SK-MEL-5 (cell line): ENCODE measurements at regions not wholly inside any gene's neighbourhood (a gene's known extent, or its start where the extent isn't known, plus 50 kb on each side); places are given as distances from the start of the nearest gene placed in this dataset.
"Not testable (repeated sequence)": the region's sequence is repeated elsewhere in the genome, so short reads cannot be mapped to it uniquely, and the experiment has no call there.

Experiments
- DNase-seq: peaks from one replicate; pipeline ENCODE4 v3.0.0-alpha.2; 2016; ENCODE audit warnings: low read depth, low spot score
- in situ Hi-C: cut with HindIII; loops from 2 replicates; pipeline ENCODE4 v1.10.0; 2016; ENCODE audit warnings: low sequenced_read_pairs, high pct_unique_total_duplicates, low pct_unique_long_range_greater_than_20kb

GRCh38 chr2:123738643-123739042, 286.4 kb upstream of the CNTNAP5 start:
- in situ Hi-C loops: no loop called here
- DNase-seq: no peak

DNA sequence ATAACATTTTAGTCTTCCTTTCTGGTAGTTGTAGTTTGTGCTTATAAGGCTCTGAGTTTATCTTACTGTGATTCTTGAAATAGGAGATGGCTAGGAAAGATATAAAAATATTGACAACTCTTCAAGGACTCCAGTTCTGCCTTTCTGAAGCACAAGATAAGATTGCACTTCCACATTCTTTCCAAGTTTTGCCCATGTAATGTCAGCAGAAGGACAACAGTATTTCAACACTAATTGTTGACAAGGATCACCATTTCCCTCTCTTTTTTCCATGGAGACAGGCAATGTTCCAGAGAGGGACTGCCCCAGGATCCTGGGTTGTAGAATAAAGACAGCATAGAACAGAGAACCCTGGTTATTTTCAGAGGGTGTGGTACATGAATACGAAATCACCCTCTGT, 279.1 kb upstream of the CNTNAP5 start:
- no peak for DNase-seq
- in situ Hi-C loops: no loop called here

- in situ Hi-C loops: no loop called here
These were observed 277.8 kb upstream of the CNTNAP5 start for GRCh38 chr2:123747326-123747725.

GRCh38 chr2:123762221-123762620, 262.9 kb upstream of the CNTNAP5 start:
- no peak for DNase-seq
- in situ Hi-C loops: no loop called here

More at GRCh38 chr2:123747326-123747725, 277.8 kb upstream of the CNTNAP5 start:
- DNase-seq: no peak

DNA sequence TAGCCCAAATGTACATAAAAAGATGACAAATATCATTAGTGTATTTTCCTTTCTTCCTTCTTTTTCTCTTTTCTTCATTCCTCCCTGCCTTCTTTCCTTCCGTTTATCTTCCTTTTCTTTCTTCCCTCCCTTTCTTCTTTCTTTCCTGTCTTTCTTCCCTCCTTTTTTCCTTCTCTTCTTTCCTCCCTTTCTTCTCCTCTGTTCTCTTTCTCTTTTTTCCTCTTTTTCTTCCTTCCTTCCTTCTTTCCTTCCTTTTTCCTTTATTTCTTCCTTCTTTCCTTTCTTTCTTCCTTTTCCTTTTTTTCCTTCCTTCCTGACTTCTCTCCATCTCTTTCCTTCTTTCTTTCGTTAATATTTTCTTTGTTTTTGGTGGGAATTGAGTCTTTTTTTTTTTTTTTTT, 256.9 kb upstream of the CNTNAP5 start:
- no peak for DNase-seq
- in situ Hi-C loops: no loop called here

DNA sequence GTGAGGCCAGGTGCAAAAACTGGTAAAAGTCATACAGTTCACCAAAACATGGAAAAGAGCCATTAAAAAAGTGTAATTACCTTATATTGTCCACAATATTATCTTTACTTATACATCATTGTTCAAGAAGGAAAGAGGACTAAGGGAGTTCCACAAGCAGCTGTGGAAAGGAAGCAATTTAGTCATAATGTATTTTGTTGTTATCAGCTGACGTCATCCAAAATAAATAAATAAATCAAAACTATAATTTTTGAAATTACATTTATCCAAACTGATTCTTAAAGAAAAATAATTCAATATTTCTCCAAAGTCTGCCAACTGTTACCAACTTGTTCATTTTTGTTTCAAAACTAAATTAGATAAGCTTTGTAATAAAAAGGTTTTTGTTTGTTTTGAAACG, 256.1 kb upstream of the CNTNAP5 start:
- DNase-seq: no peak
- in situ Hi-C loops: no loop called here

DNA sequence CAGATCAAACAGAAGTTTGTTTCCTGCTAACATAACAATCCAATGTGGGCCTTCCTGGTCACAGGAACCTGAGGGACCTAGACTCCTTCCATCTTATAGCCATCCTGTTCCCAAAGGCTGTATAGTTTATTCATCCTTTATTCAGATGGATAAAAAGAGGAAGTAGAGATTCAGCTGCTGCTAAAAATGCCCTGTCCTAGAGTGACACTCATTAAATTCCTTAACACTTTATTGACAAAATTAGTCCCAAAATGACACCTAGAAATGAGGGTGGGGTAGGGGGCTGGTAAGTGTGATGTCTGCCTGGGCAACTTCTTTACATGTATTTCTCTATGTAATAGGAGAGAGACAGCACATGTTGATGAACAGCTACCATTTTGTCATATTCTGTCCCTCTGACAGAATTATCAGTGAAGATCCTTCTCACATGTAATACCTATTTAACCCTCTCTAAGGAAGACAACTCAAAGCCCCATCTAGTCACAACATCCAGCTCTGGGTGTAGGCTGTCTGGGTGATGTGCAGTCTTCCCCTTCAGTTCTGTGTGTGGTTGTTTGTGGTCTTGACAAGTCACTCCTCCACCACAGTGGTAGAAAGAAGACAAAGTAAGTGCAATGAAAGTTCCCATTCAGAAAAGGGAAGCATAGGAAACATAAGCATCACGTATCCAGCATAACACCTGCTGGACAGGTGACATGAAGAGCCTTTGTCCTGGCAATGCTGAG, 253.9 kb upstream of the CNTNAP5 start:
- no peak for DNase-seq
- in situ Hi-C loops: no loop called here

- in situ Hi-C loops: no loop called here
These were observed 253.0 kb upstream of the CNTNAP5 start for GRCh38 chr2:123771928-123772632.

GRCh38 chr2:123777116-123777515, 248.0 kb upstream of the CNTNAP5 start:
- in situ Hi-C loops: no loop called here
- DNase-seq: no peak

More at GRCh38 chr2:123771928-123772632, 253.0 kb upstream of the CNTNAP5 start:
- no peak for DNase-seq

DNA sequence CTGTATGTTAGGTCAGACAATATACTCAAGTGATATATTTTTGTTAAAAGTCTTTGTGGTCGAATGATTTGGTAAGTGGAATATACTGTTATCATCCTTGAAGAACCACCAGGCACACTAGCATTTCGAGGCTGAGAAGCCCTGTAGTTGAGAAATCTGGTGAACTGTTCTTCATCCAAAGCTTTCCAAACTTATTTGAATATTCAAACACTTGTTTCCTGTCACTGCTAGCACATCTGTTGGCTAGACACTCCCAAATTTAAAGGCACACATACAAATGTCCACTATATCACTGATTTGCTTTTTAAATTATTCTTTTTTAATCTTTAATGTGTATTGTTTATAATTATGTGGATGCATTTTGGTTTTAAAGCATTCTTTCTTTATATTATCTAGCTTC, 241.9 kb upstream of the CNTNAP5 start:
- in situ Hi-C loops: no loop called here
- no peak for DNase-seq

GRCh38 chr2:123785332-123785731, 239.8 kb upstream of the CNTNAP5 start:
- in situ Hi-C loops: no loop called here
- no peak for DNase-seq

- in situ Hi-C loops: no loop called here
These were observed 233.9 kb upstream of the CNTNAP5 start for GRCh38 chr2:123791207-123791606.

GRCh38 chr2:123791684-123792083, 233.4 kb upstream of the CNTNAP5 start:
- in situ Hi-C loops: no loop called here
- DNase-seq: no peak

More at GRCh38 chr2:123791207-123791606, 233.9 kb upstream of the CNTNAP5 start:
- DNase-seq: no peak

GRCh38 chr2:123804126-123804525, 221.0 kb upstream of the CNTNAP5 start:
- in situ Hi-C loops, DNase-seq: not testable (repeated sequence)

DNA sequence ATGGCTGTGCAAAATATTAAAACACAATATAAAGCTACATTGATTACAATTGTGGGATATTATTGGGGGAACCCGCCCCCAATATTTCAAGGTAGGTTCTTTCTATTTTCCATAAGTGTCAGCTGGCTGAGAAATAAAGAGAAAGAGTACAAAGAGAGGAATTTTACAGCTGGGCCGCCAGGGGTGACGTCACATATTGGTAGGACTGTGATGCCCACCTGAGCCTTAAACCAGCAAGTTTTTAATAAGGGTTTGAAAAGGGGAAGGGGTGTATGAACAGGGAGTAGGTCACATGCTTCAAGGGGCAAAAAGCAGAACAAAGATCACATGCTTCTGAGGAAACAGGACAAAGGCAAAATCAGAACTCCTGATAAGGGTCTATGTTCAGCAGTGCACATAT, 219.3 kb upstream of the CNTNAP5 start:
- DNase-seq, in situ Hi-C loops: not testable (repeated sequence)

- no peak for DNase-seq
- in situ Hi-C loops: no loop called here
These were observed 216.8 kb upstream of the CNTNAP5 start for GRCh38 chr2:123808243-123808642.

- in situ Hi-C loops: no loop called here
These were observed 213.2 kb upstream of the CNTNAP5 start for GRCh38 chr2:123811846-123812245.

DNA sequence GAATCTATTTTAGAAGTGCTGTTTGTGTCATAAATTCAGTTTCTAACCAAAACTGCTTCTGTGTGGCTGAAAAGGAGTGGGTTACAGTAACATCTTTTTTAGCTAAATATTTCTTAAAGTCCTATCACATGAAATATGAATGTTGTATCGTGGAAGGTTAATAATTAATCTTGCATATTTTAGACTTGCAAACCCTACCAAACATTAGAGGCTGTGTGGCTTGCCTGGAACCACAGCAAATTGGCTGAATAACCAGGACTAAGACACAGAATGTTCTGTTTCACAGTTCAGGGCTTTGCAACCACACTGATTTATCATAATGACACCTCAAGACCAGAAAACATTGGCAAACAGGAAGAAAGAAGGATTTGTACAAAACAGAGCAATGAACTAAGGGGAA, 208.9 kb upstream of the CNTNAP5 start:
- DNase-seq: no peak
- in situ Hi-C loops: no loop called here

More at GRCh38 chr2:123811846-123812245, 213.2 kb upstream of the CNTNAP5 start:
- no peak for DNase-seq

DNA sequence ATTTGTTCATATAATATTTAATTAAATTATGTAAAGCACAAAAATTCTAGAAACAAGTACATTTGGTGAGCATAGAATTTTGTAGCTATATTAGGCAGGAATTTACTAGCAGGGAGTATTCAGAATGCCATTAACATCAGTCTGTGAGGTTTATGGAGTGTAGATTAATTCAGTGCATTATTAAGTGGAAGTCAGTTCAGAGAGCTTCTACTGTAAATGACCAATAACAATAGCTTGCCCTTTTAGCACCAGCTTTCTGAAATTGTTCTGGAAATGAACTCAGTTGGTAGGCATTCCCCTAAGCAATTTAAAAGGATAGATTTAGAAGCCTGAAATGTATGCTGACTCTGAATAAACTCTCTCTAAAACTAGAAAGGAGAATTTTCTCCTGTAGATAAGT, 208.2 kb upstream of the CNTNAP5 start:
- DNase-seq: no peak
- in situ Hi-C loops: no loop called here
